Stimulated activated CD4-positive, alpha-beta T cell treated with anti-CD3 and anti-CD28 coated beads, TNF-alpha, amount 100 ng/mL, for 24 hours (primary cell): ENCODE measurements at regions not wholly inside any gene's neighbourhood (a gene's known extent, or its start where the extent isn't known, plus 50 kb on each side); places are given as distances from the start of the nearest gene placed in this dataset.
"Not testable (repeated sequence)": the region's sequence is repeated elsewhere in the genome, so short reads cannot be mapped to it uniquely, and the experiment has no call there.

Experiments used
- DNase-seq, 3 experiments: peaks; one replicate each; pipeline ENCODE4 v3.0.0-alpha.2; 2020; ENCODE audit warnings: low read depth in 3 of 3

DNA sequence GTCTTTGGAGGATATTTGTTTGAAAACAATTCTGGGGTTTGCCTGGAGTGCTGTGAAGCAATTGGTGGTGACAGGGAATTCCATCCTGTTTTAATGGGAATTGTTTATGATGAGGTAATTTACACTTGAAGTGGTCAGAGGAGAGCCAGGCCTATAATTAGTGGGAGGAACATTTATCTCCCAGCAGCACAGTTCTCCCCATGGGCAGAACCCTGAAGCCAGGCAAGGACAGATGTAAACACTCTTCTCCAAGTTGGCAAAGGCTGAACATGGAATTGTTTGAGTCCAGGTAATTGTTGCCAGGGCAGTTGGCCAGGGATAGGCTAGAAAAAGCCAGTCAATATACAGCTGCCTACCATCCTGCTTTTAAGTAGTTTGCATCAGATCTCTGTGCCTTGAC, 789.7 kb downstream of the FRK start:
- DNase-seq, result no peak

GRCh38 chr6:115241373-115241772, 819.3 kb downstream of the FRK start:
- DNase-seq, result no peak

GRCh38 chr6:115221198-115221597, 839.5 kb downstream of the FRK start:
- no peak for DNase-seq

DNA sequence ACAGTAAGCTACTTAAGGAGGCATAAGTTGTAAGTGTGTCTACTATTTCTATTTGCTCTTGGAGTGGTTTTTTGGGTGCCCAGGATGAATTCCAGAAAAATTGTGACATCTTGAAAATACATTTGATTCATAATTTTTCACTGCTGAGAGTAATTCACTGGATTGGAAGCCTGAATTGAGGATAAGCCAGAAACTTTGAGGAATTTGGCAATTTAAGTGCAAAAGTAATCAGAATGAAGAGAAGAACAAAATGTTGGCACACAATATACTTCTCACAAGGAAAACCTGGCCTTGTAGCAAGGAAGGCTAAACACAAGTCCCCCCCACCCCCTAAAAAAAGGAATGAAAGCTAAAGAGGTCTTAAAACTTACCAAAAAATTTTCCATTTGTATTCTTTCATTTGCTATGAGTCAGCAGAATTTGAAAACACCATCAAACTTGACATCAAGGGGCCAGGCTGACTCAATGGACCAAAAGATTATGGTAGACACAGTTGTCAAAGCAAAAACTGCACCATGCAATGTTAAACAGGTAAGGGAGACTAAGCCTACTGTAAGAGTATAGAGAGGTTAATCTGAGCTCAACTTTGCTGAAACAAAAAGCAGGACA, 840.0 kb downstream of the FRK start:
- DNase-seq, result no peak

GRCh38 chr6:115219645-115220044, 841.0 kb downstream of the FRK start:
- DNase-seq, result no peak

- no peak for DNase-seq
Observed at GRCh38 chr6:115216835-115217234, 843.9 kb downstream of the FRK start.

DNA sequence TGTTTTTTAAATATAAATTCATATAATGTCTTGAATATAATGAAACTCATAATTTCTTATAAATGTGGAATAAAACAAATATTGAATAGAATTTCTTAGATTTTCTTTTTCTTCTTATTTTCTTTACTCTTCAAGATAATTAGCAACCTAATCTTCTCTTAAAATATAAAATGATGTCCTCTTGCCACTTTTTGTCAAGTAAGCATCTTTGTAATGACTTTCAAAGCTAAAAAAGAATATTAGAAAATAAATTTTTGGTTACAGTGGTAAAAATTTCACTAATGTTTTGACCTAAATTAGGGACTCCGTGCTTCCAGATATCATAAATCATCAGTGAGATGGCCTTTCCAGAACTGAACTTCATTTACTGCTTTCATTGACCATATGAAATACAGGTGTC, 846.4 kb downstream of the FRK start:
- DNase-seq, result no peak

- no peak for DNase-seq
Observed at GRCh38 chr6:115203381-115203780, 857.3 kb downstream of the FRK start.

GRCh38 chr6:115194981-115195638, 852.3 kb upstream of the HS3ST5 start:
- no peak for DNase-seq

DNA sequence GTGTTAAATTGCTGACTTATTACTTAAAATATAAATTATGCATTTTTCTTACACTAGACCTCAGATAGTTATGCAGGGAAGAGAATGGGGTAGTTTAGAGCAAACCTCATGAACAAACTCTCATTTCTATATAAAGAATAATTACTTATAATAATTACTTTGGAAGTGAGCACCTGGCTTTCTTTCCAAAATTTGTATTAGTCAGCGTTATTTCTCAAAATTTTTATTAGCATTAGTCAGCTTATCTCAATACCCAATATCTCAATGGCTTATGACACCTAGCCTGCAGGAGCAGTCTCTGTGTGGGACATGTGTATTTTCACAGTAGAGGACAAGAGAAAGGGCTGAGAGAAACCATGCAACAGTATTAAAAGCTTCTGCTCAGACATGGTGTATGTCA, 849.2 kb upstream of the HS3ST5 start:
- DNase-seq, result no peak

DNA sequence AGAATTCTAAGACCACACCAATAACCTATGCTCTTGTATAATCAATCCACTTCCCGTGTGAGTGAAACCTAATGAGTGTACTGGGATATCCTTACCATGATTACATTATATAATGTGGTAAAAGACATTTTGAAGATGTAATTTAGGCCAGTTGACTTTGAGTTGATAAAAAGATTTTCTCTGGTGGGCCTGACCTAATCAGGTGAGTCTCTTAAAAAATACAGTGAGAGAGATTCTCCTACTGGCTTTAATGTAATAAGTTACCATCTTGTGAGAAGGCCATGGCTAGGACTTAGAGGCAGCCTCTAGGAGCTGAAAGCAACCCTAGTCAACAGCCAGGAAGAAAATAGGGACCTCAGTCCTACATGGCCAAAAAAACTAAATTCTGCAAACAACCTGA, 847.7 kb upstream of the HS3ST5 start:
- no peak for DNase-seq

- not testable (repeated sequence) for DNase-seq
Observed at GRCh38 chr6:115175456-115175855, 832.6 kb upstream of the HS3ST5 start.

DNA sequence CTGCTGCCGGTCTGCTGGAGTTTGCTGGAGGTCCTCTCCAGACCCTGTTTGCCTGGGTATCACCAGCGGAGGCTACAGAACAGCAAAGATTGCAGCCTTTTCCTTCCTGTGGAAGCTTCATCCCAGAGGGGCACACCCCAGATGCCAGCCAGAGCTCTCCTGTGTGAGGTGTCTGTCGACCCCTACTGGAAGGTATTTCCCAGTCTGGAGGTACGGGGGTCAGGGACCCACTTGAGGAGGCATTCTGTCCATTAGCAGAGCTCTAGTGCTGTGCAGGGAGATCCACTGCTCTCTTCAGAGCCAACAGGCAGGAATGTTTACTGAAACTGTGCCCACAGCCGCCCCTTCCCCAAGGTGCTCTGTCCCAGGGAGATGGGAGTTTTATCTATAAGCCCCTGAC, 823.1 kb upstream of the HS3ST5 start:
- DNase-seq, result not testable (repeated sequence)

GRCh38 chr6:115159733-115160132, 816.9 kb upstream of the HS3ST5 start:
- DNase-seq, result no peak

GRCh38 chr6:115137910-115138309, 795.1 kb upstream of the HS3ST5 start:
- no peak for DNase-seq

DNA sequence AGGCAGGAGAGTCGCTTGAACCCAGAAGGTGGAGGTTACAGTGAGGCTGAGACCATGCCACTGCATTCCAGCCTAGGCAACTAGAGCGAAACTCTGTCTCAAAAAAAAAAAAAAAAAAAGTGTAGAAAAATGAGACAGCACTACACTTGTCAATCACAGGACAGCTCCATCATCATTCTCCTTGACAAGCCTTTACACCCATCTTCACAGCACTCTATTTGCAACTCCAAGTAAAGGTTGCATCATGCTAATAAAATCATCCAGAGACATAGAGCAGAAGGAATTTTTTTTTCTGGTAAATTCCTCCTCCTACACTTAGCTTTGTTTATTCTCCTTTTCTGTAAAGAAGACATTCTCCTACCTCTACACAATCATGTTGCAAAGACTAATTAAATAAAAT, 791.0 kb upstream of the HS3ST5 start:
- no peak for DNase-seq

- no peak for DNase-seq
Observed at GRCh38 chr6:115131709-115132490, 789.1 kb upstream of the HS3ST5 start.

GRCh38 chr6:115121513-115121912, 778.7 kb upstream of the HS3ST5 start:
- DNase-seq, result not testable (repeated sequence)

DNA sequence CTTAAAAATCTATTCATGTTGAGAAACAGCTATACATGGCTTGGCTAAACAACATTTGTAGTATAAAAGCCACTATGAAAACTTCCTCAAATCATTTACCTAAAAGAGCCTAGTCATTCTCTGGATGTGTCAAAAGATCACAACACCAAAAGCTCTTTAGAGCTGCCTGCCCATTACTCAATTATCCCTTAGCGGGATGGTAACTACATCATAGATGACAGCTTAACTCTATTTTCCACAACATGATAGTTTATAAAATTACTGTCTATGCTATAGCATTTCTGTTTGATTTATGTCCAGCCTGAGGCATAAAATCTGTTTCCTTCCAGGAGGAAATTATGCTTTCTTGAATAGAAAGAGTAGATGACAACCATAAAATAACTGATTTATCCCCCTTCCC, 777.6 kb upstream of the HS3ST5 start:
- no peak for DNase-seq

GRCh38 chr6:115091461-115091860, 748.6 kb upstream of the HS3ST5 start:
- no peak for DNase-seq

DNA sequence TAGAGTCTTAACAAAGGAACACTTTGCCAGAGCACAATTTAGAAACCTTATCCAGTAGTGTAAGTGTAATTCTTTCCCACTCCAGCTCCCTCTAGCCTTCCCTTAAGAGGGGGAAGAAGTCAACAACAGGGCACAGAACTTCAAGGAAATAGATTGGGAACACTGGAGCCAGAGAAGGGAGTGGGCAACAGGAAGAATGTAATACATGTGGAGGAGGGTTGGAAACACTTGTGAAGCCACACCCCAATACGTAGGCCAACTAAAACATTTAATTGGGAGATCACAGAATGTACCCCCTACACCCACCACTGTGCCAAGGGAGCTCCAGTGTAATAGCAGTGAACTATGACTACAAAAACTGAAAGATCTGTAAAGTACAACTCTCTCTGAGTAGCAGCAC, 735.7 kb upstream of the HS3ST5 start:
- DNase-seq, result no peak

GRCh38 chr6:115071962-115072361, 729.1 kb upstream of the HS3ST5 start:
- no peak for DNase-seq
